Liver (tissue), 3 donors: ENCODE measurements at regions not wholly inside any gene's neighbourhood (a gene's known extent, or its start where the extent isn't known, plus 50 kb on each side); places are given as distances from the start of the nearest gene placed in this dataset.

Experiments
- EGR1 ChIP-seq, 2 donors: IDR thresholded peaks; 2 replicates each; pipeline ENCODE4 v1.6.1; 2016 to 2018; ENCODE audit warnings: antibody characterized with exemption in 2 of 2, low read depth in 2 of 2
- RAD21 ChIP-seq, 2 donors: IDR thresholded peaks; 2 replicates each; pipeline ENCODE4 v1.6.1; 2016; ENCODE audit warnings: antibody characterized with exemption in 2 of 2, mild to moderate bottlenecking in 2 of 2
- TF ChIP-seq, protein P1 (sequence below): fragments of 150-350 bp; IDR thresholded peaks from 2 replicates; pipeline ENCODE4 v1.5.1; 2017; ENCODE audit warnings: improper control_type of control experiment, low read depth, low read length; ENCODE audit not compliant: missing input control
- TF ChIP-seq, protein P2 (sequence below): IDR thresholded peaks from 2 replicates; pipeline ENCODE4 v1.6.1; 2016; ENCODE audit warnings: antibody characterized with exemption, mild to moderate bottlenecking
- donor health status: healthy.
- donor health status: healthy.

DNA sequence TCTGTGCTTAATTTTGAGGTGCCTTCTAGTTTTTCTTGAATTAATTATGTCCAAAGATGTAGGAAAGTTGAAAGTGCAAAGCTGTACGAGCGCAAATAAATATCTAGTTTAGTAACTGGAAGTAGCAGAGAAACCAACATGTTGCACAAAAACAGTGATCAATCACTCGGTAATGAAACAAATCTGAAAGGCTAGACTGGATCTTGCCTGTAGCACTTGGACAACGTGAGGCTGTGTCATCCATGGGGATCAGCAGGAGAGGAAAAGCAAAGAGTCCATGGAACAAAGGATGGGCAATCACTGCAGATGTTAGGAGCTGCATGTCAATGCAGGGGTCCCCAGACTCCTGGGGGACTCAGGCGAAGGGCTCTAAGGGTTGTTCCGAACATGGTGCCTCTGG lies 424.2 kb downstream of the IRX1 start:
- TF ChIP-seq, protein P1, sequence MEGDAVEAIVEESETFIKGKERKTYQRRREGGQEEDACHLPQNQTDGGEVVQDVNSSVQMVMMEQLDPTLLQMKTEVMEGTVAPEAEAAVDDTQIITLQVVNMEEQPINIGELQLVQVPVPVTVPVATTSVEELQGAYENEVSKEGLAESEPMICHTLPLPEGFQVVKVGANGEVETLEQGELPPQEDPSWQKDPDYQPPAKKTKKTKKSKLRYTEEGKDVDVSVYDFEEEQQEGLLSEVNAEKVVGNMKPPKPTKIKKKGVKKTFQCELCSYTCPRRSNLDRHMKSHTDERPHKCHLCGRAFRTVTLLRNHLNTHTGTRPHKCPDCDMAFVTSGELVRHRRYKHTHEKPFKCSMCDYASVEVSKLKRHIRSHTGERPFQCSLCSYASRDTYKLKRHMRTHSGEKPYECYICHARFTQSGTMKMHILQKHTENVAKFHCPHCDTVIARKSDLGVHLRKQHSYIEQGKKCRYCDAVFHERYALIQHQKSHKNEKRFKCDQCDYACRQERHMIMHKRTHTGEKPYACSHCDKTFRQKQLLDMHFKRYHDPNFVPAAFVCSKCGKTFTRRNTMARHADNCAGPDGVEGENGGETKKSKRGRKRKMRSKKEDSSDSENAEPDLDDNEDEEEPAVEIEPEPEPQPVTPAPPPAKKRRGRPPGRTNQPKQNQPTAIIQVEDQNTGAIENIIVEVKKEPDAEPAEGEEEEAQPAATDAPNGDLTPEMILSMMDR = no peak
- TF ChIP-seq RAD21 (IDR thresholded peaks at IDR 0.05) = no peak
- TF ChIP-seq, protein P2, sequence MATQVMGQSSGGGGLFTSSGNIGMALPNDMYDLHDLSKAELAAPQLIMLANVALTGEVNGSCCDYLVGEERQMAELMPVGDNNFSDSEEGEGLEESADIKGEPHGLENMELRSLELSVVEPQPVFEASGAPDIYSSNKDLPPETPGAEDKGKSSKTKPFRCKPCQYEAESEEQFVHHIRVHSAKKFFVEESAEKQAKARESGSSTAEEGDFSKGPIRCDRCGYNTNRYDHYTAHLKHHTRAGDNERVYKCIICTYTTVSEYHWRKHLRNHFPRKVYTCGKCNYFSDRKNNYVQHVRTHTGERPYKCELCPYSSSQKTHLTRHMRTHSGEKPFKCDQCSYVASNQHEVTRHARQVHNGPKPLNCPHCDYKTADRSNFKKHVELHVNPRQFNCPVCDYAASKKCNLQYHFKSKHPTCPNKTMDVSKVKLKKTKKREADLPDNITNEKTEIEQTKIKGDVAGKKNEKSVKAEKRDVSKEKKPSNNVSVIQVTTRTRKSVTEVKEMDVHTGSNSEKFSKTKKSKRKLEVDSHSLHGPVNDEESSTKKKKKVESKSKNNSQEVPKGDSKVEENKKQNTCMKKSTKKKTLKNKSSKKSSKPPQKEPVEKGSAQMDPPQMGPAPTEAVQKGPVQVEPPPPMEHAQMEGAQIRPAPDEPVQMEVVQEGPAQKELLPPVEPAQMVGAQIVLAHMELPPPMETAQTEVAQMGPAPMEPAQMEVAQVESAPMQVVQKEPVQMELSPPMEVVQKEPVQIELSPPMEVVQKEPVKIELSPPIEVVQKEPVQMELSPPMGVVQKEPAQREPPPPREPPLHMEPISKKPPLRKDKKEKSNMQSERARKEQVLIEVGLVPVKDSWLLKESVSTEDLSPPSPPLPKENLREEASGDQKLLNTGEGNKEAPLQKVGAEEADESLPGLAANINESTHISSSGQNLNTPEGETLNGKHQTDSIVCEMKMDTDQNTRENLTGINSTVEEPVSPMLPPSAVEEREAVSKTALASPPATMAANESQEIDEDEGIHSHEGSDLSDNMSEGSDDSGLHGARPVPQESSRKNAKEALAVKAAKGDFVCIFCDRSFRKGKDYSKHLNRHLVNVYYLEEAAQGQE = no peak
- no peak for TF ChIP-seq EGR1 (IDR thresholded peaks at IDR 0.05; ENCODE audit: low read depth in 2 of 2)
